ENCODE measurements at regions not wholly inside any gene's neighbourhood (a gene's known extent, or its start where the extent isn't known, plus 50 kb on each side); places are given as distances from the start of the nearest gene placed in this dataset.

DNA sequence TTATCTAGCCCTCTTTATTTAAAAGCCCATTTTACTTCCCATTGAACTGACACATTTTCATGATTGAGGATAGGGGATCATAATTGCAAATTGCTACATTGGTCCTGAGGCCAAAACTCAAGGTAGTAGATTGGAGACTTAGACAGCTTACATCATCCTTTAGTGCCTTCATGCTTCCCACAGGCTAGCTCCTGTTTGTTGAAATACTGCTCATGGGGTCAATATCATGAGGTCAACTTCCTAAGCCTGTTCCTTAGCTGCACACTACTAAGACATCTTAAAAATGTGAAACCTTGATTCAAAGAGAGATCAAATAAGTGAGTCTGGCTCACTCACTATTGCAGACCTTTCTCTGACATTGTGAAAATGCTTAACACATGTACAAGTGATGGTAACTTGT is 113.0 kb downstream of the TBC1D30 start:
- TF ChIP-seq, protein P1, sequence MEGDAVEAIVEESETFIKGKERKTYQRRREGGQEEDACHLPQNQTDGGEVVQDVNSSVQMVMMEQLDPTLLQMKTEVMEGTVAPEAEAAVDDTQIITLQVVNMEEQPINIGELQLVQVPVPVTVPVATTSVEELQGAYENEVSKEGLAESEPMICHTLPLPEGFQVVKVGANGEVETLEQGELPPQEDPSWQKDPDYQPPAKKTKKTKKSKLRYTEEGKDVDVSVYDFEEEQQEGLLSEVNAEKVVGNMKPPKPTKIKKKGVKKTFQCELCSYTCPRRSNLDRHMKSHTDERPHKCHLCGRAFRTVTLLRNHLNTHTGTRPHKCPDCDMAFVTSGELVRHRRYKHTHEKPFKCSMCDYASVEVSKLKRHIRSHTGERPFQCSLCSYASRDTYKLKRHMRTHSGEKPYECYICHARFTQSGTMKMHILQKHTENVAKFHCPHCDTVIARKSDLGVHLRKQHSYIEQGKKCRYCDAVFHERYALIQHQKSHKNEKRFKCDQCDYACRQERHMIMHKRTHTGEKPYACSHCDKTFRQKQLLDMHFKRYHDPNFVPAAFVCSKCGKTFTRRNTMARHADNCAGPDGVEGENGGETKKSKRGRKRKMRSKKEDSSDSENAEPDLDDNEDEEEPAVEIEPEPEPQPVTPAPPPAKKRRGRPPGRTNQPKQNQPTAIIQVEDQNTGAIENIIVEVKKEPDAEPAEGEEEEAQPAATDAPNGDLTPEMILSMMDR (conservative IDR thresholded peaks at IDR 0.05) = no peak
- no peak for TF ChIP-seq ZFX (IDR thresholded peaks at IDR 0.05)
